Colonic mucosa (tissue), 4 donors: ENCODE measurements at regions not wholly inside any gene's neighbourhood (a gene's known extent, or its start where the extent isn't known, plus 50 kb on each side); places are given as distances from the start of the nearest gene placed in this dataset.

ENCODE experiments used
- DNase-seq: peaks from one replicate; pipeline ENCODE4 v3.0.0-alpha.2; 2020
- H3K27ac ChIP-seq: fragments of 200-600 bp; one replicate; pipeline ENCODE4 v1.8.0; 2021
- H3K27me3 ChIP-seq: fragments of 200-600 bp; one replicate; pipeline ENCODE4 v1.8.0; 2021
- H3K36me3 ChIP-seq: fragments of 200-600 bp; one replicate; pipeline ENCODE4 v1.8.0; 2021
- H3K4me1 ChIP-seq: fragments of 200-600 bp; one replicate; pipeline ENCODE4 v1.8.0; 2021; ENCODE audit warnings: mild to moderate bottlenecking
- H3K4me3 ChIP-seq: fragments of 200-600 bp; one replicate; pipeline ENCODE4 v1.8.0; 2021
- H3K9ac ChIP-seq, 2 donors: one replicate each; pipeline ENCODE4 v1.7.0; 2013; ENCODE audit warnings: control low read depth in 2 of 2, low read depth in 2 of 2, low read length in 2 of 2
- H3K9me3 ChIP-seq: fragments of 200-600 bp; one replicate; pipeline ENCODE4 v1.8.0; 2021
- CTCF ChIP-seq: fragments of 200-600 bp; IDR thresholded peaks from one replicate; pipeline ENCODE4 v1.8.0; 2022; ENCODE audit warnings: antibody characterized with exemption, mild to moderate bottlenecking
- intact Hi-C: fragments of 100-400 bp; cut with DNase I; formaldehyde crosslinking; loops from one replicate; pipeline ENCODE4 v1.14.1; 2022
- donor health status: healthy.
- donor health status: DM: no; HTN: no; CAD: no.
- donor health status: DM: no; HTN: no; CAD: no.

GRCh38 chr2:221096706-221097567 is 475.2 kb downstream of the EPHA4 start:
- Histone ChIP-seq H3K9me3 (no peaks in the 10 kb centered on the region), H3K27ac (no peak overlapping the region), H3K4me1 (no peaks in the 10 kb centered on the region), H3K9ac (no peak overlapping the region), H3K4me3 (no peak overlapping the region), H3K27me3 (no peaks in the 10 kb centered on the region), H3K36me3 (no peaks in the 10 kb centered on the region)
- intact Hi-C loops = no loop called here
- TF ChIP-seq CTCF = no peak
- DNase-seq = no peak

- H3K36me3 ChIP-seq = no peaks in the 10 kb centered on the region
- intact Hi-C loops = no loop called here
- no peaks in the 10 kb centered on the region for H3K9me3 ChIP-seq
- no peak for DNase-seq
- H3K27me3 ChIP-seq = no peaks in the 10 kb centered on the region
- H3K4me1 ChIP-seq = no peaks in the 10 kb centered on the region
- H3K9ac ChIP-seq = no peak overlapping the region
- TF ChIP-seq CTCF = no peak
- H3K27ac ChIP-seq = no peak overlapping the region
- H3K4me3 ChIP-seq = no peak overlapping the region
Measured at GRCh38 chr2:221097568-221097915, 474.6 kb downstream of the EPHA4 start.

DNA sequence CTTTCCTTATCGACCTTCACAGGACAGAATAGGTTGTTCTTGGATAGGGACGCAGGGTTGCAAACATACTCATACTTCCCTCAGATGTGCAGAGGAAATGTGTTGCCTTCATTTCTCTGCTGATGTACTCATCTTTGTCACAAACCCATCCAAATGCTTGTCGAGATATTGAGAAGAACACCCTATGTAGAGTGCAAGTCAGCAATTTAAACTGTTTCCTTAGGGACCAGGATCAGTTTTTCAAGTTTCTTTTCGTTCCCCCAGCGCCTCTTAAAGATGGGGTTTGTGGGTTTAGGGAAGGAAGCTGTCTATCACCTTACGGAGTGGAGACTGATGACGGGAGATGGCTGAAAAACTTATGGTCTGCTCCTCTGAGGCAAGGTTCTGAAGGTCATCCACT is 474.2 kb downstream of the EPHA4 start:
- intact Hi-C loops = no loop called here
- no peak overlapping the region for H3K9ac ChIP-seq
- DNase-seq = no peak
- no peak overlapping the region for H3K27ac ChIP-seq
- H3K9me3 ChIP-seq = no peaks in the 10 kb centered on the region
- no peak overlapping the region for H3K4me3 ChIP-seq
- H3K36me3 ChIP-seq = no peaks in the 10 kb centered on the region
- H3K27me3 ChIP-seq = no peaks in the 10 kb centered on the region
- TF ChIP-seq CTCF = no peak
- no peaks in the 10 kb centered on the region for H3K4me1 ChIP-seq

GRCh38 chr2:221100467-221101089 is 471.5 kb downstream of the EPHA4 start:
- Histone ChIP-seq H3K27me3 (no peaks in the 10 kb centered on the region), H3K4me3 (no peak overlapping the region), H3K9ac (no peak overlapping the region), H3K27ac (no peak overlapping the region), H3K4me1 (no peaks in the 10 kb centered on the region), H3K36me3 (no peaks in the 10 kb centered on the region), H3K9me3 (no peaks in the 10 kb centered on the region)
- intact Hi-C loops = no loop called here
- no peak for DNase-seq
- no peak for TF ChIP-seq CTCF

DNA sequence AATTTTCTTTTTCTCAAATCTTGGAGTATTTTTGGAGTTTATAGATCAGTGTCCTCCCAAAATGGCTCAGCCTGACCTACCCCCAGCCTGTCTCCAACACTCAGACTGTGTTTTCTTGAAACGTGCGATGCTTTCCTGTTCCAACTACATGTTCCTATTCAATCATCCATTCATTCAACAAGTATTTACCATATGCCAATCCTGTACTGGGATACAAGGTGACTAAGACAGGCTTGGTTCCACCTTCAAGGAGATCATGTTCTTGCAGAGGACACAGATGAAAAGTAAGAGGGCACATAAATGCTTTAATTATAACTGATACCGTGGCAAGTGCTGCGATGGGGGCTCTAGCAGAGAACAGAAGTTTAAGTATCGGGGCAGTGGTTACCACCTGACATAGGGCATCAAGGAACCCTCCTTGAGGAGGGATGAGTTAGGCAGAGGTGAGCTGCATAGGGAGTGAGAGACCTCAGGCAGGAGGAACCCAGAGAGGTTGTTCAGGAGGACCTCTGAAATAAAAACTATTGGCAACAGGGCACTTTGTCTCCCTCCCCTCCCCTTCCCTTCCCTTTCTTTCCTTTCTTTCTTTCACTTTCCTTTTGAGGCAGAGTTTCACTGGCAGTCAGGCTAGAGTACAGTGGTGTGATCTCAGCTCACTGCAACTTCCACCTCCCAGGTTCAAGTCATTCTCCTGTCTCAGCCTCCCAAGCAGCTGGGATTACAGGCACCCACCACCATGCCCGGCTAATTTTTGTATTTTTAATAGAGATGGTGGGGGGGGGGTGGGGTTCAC is 469.0 kb downstream of the EPHA4 start:
- Histone ChIP-seq H3K36me3 (no peaks in the 10 kb centered on the region), H3K27me3 (no peaks in the 10 kb centered on the region), H3K9me3 (no peaks in the 10 kb centered on the region), H3K27ac (no peak overlapping the region), H3K9ac (no peak overlapping the region), H3K4me1 (no peaks in the 10 kb centered on the region), H3K4me3 (no peak overlapping the region)
- intact Hi-C loops = no loop called here
- TF ChIP-seq CTCF = no peak
- DNase-seq = no peak
